Adrenal gland (tissue), 5 donors: ENCODE measurements at regions not wholly inside any gene's neighbourhood (a gene's known extent, or its start where the extent isn't known, plus 50 kb on each side); places are given as distances from the start of the nearest gene placed in this dataset.

Source experiments
- POLR2A ChIP-seq, 2 donors: fragments of 450-650 bp; IDR thresholded peaks; one replicate each; pipeline ENCODE4 v1.6.1; 2017; ENCODE audit warnings: antibody characterized with exemption in 2 of 2, mild to moderate bottlenecking in 2 of 2, moderate library complexity in 1 of 2
- TF ChIP-seq, protein P1 (sequence below), 6 experiments: fragments of 450-650 bp in 4 of 6; fragments of 200-600 bp in 2 of 6; sonication (generic) in 1 of 6; IDR thresholded peaks; 1 replicate in 5 of 6; 2 replicates in 1 of 6; pipeline versions ENCODE4 v1.5.1 to v1.8.0; 2016 to 2021; ENCODE audit warnings: antibody characterized with exemption in 6 of 6, mild to moderate bottlenecking in 2 of 6, moderate library complexity in 1 of 6
- donor health status: DM: no; HTN: no; CAD: no.

DNA sequence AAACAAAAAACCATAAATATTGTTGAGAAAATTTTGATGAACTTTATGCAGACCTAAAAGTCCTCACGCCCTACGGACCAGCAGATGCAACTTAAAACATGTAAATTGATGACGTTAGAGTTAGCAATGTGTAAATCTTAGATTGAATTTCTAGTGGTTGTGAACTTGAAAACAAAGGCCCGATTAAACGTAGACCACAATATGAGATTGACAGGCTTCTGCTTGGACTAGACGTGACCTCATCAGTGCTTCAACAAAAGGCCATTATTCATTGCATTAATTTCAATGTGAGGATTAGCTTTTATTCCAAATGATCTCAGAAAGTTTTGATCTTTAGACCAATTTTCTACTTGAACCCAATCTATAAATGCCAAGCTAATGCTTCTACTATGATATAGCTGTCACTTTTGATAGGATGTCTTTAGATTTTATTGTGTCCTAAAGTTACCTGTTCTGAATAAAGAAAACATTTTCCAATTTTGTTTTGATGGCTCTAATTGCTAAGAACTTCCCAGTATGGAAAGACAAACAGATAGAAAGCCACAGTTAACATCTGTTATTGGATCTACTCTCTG is 55.4 kb upstream of the SPPL2A start:
- TF ChIP-seq, protein P1, sequence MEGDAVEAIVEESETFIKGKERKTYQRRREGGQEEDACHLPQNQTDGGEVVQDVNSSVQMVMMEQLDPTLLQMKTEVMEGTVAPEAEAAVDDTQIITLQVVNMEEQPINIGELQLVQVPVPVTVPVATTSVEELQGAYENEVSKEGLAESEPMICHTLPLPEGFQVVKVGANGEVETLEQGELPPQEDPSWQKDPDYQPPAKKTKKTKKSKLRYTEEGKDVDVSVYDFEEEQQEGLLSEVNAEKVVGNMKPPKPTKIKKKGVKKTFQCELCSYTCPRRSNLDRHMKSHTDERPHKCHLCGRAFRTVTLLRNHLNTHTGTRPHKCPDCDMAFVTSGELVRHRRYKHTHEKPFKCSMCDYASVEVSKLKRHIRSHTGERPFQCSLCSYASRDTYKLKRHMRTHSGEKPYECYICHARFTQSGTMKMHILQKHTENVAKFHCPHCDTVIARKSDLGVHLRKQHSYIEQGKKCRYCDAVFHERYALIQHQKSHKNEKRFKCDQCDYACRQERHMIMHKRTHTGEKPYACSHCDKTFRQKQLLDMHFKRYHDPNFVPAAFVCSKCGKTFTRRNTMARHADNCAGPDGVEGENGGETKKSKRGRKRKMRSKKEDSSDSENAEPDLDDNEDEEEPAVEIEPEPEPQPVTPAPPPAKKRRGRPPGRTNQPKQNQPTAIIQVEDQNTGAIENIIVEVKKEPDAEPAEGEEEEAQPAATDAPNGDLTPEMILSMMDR (IDR thresholded peaks at IDR 0.05) = no peak
- TF ChIP-seq POLR2A (IDR thresholded peaks at IDR 0.05) = no peak
